Mononuclear cell (primary cell): ENCODE measurements at regions not wholly inside any gene's neighbourhood (a gene's known extent, or its start where the extent isn't known, plus 50 kb on each side); places are given as distances from the start of the nearest gene placed in this dataset.
"Not testable (repeated sequence)": the region's sequence is repeated elsewhere in the genome, so short reads cannot be mapped to it uniquely, and the experiment has no call there.

ENCODE experiments used
- H3K27me3 ChIP-seq: 2 replicates; pipeline ENCODE4 v1.6.0; 2011; ENCODE audit warnings: low read length, control low read depth; ENCODE audit not compliant: insufficient read depth
- H3K4me1 ChIP-seq: 2 replicates; pipeline ENCODE4 v1.5.1; 2011; ENCODE audit warnings: mild to moderate bottlenecking, low read length, control low read depth; ENCODE audit not compliant: insufficient read depth
- H3K4me3 ChIP-seq: 2 replicates; pipeline ENCODE4 v1.5.1; 2011; ENCODE audit warnings: mild to moderate bottlenecking, low read length, moderate library complexity
- H3K9me3 ChIP-seq: 2 replicates; pipeline ENCODE4 v1.5.1; 2011; ENCODE audit warnings: low read depth, mild to moderate bottlenecking, control low read depth, low read length

GRCh38 chr3:177498037-177498857 is 301.0 kb upstream of the TBL1XR1 start:
- Histone ChIP-seq H3K4me3 (no peak overlapping the region), H3K9me3 (no peaks in the 10 kb centered on the region), H3K27me3 (no peaks in the 10 kb centered on the region), H3K4me1 (no peaks in the 10 kb centered on the region)

- not testable (repeated sequence) for H3K9me3 ChIP-seq, H3K27me3 ChIP-seq, H3K4me3 ChIP-seq, H3K4me1 ChIP-seq
Observed at GRCh38 chr3:177499039-177499438, 301.8 kb upstream of the TBL1XR1 start.

GRCh38 chr3:177499779-177500423 is 302.6 kb upstream of the TBL1XR1 start:
- H3K4me3 ChIP-seq: no peak overlapping the region
- H3K27me3 ChIP-seq: no peaks in the 10 kb centered on the region
- no peaks in the 10 kb centered on the region for H3K4me1 ChIP-seq
- no peaks in the 10 kb centered on the region for H3K9me3 ChIP-seq

- Histone ChIP-seq H3K27me3 (no peaks in the 10 kb centered on the region), H3K4me1 (no peaks in the 10 kb centered on the region), H3K4me3 (no peak overlapping the region), H3K9me3 (no peaks in the 10 kb centered on the region)
Observed at GRCh38 chr3:177510693-177511216, 313.5 kb upstream of the TBL1XR1 start.

- H3K4me1 ChIP-seq: no peaks in the 10 kb centered on the region
- no peaks in the 10 kb centered on the region for H3K27me3 ChIP-seq
- no peaks in the 10 kb centered on the region for H3K9me3 ChIP-seq
- no peak overlapping the region for H3K4me3 ChIP-seq
Observed at GRCh38 chr3:177512945-177513814, 315.9 kb upstream of the TBL1XR1 start.

GRCh38 chr3:177513815-177514610 is 316.7 kb upstream of the TBL1XR1 start:
- H3K4me3 ChIP-seq: no peak overlapping the region
- H3K4me1 ChIP-seq: no peaks in the 10 kb centered on the region
- no peaks in the 10 kb centered on the region for H3K27me3 ChIP-seq
- H3K9me3 ChIP-seq: no peaks in the 10 kb centered on the region

GRCh38 chr3:177514611-177515499 is 317.6 kb upstream of the TBL1XR1 start:
- Histone ChIP-seq H3K9me3 (no peaks in the 10 kb centered on the region), H3K4me3 (no peak overlapping the region), H3K27me3 (no peaks in the 10 kb centered on the region), H3K4me1 (no peaks in the 10 kb centered on the region)

GRCh38 chr3:177515786-177516157 is 318.5 kb upstream of the TBL1XR1 start:
- H3K9me3 ChIP-seq: no peaks in the 10 kb centered on the region
- H3K4me3 ChIP-seq: no peak overlapping the region
- no peaks in the 10 kb centered on the region for H3K4me1 ChIP-seq
- no peaks in the 10 kb centered on the region for H3K27me3 ChIP-seq

GRCh38 chr3:177516158-177517011 is 319.1 kb upstream of the TBL1XR1 start:
- Histone ChIP-seq H3K9me3 (no peaks in the 10 kb centered on the region), H3K27me3 (no peaks in the 10 kb centered on the region), H3K4me1 (no peaks in the 10 kb centered on the region)

GRCh38 chr3:177517906-177518305 is 320.6 kb upstream of the TBL1XR1 start:
- Histone ChIP-seq H3K27me3 (no peaks in the 10 kb centered on the region), H3K9me3 (no peaks in the 10 kb centered on the region), H3K4me1 (no peaks in the 10 kb centered on the region), H3K4me3 (no peak overlapping the region)

More at GRCh38 chr3:177516158-177517011, 319.1 kb upstream of the TBL1XR1 start:
- H3K4me3 ChIP-seq: no peak overlapping the region

- no peaks in the 10 kb centered on the region for H3K9me3 ChIP-seq
- no peaks in the 10 kb centered on the region for H3K4me1 ChIP-seq
- no peaks in the 10 kb centered on the region for H3K27me3 ChIP-seq
- no peak overlapping the region for H3K4me3 ChIP-seq
Observed at GRCh38 chr3:177519588-177519987, 322.3 kb upstream of the TBL1XR1 start.

- no peaks in the 10 kb centered on the region for H3K4me1 ChIP-seq
- H3K27me3 ChIP-seq: no peaks in the 10 kb centered on the region
- H3K9me3 ChIP-seq: no peaks in the 10 kb centered on the region
- H3K4me3 ChIP-seq: no peak overlapping the region
Observed at GRCh38 chr3:177521305-177521704, 324.0 kb upstream of the TBL1XR1 start.

GRCh38 chr3:177522051-177522450 is 324.8 kb upstream of the TBL1XR1 start:
- no peaks in the 10 kb centered on the region for H3K4me1 ChIP-seq
- H3K27me3 ChIP-seq: no peaks in the 10 kb centered on the region
- no peak overlapping the region for H3K4me3 ChIP-seq
- H3K9me3 ChIP-seq: no peaks in the 10 kb centered on the region
